ENCODE measurements at regions not wholly inside any gene's neighbourhood (a gene's known extent, or its start where the extent isn't known, plus 50 kb on each side); places are given as distances from the start of the nearest gene placed in this dataset.
"Not testable (repeated sequence)": the region's sequence is repeated elsewhere in the genome, so short reads cannot be mapped to it uniquely, and the experiment has no call there.

DNA sequence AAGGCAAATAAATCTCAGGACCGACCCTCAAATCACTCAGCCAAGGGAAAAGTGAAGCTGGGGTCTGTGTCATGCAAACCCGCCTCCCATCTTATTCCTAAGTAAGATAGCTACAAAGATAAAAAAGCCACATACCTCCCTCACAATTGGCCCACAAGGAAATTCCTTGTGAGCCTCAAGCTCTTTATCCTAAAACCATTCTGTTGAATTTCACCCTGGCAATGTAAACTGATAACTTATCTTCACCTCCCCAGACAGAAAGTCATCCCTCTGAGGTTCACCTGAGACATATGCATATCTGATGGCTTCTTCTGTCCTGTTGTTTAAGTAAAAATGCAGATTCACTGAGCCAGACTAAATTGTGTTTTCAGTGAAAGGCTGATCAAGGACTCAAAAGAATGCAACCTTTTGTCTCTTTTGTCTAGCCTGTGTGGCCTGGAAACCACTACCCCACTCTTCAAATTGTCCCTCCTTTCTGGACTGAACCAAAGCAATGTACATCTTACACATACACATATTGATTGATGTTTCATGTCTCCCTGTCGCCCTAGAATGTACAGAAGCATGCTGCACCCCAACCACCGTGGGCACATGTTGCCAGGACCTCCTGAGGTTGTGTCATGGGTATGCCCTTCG is 91.3 kb downstream of the MFAP3L start:
- H3K27me3 ChIP-seq (ENCODE audit: control insufficient read depth, insufficient read depth, low read length), result no peaks in the 10 kb centered on the region
- no peak for DNase-seq (ENCODE audit: low read depth, low spot score)
- ChIA-PET CTCF (interaction anchor here (0.6 kb wide), 1 partner anchor 17 kb away, joined by 3 read pairs; no protein-coding TSS in a partner anchor), POLR2A (no interaction called here)
- TF ChIP-seq, protein P1, sequence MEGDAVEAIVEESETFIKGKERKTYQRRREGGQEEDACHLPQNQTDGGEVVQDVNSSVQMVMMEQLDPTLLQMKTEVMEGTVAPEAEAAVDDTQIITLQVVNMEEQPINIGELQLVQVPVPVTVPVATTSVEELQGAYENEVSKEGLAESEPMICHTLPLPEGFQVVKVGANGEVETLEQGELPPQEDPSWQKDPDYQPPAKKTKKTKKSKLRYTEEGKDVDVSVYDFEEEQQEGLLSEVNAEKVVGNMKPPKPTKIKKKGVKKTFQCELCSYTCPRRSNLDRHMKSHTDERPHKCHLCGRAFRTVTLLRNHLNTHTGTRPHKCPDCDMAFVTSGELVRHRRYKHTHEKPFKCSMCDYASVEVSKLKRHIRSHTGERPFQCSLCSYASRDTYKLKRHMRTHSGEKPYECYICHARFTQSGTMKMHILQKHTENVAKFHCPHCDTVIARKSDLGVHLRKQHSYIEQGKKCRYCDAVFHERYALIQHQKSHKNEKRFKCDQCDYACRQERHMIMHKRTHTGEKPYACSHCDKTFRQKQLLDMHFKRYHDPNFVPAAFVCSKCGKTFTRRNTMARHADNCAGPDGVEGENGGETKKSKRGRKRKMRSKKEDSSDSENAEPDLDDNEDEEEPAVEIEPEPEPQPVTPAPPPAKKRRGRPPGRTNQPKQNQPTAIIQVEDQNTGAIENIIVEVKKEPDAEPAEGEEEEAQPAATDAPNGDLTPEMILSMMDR (IDR thresholded peaks at IDR 0.05; ENCODE audit: low read depth, low read length), result no peak
- no peak overlapping the region for H3K27ac ChIP-seq (ENCODE audit: low read depth, low read length)
- no peaks in the 10 kb centered on the region; the same call in 1 of the 2 replicates for H3K9me3 ChIP-seq (ENCODE audit: control insufficient read depth, insufficient read depth, low read length)
- no peak overlapping the region for H3K4me3 ChIP-seq (ENCODE audit: low read depth, low read length)

DNA sequence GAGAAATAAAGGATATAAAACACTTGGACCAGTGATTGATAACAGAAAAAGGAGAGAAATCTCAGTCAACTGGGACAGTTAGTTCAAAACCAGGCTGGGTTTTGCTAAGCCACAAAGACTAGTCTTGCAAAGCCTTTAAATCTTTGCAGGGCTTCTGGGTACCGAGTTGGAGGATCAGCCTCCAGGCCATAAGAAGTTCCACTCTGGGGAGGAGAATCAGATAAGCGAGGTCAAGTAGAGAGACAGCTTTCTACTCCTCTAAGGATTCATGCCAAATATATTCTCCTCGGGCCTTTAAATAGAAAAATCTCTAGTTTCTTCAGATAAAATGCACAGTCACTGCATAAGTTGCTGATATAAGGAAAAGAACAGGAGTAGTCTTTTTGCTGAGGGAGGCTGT is 92.7 kb downstream of the MFAP3L start:
- no peak overlapping the region for H3K4me3 ChIP-seq (ENCODE audit: low read depth, low read length)
- CTCF ChIA-PET, result no interaction called here
- no peaks in the 10 kb centered on the region for H3K27me3 ChIP-seq (ENCODE audit: control insufficient read depth, insufficient read depth, low read length)
- TF ChIP-seq, protein P1 (IDR thresholded peaks at IDR 0.05; ENCODE audit: low read depth, low read length), result no peak
- DNase-seq (ENCODE audit: low read depth, low spot score), result no peak
- POLR2A ChIA-PET, result no interaction called here
- no peak overlapping the region for H3K27ac ChIP-seq (ENCODE audit: low read depth, low read length)
- no peaks in the 10 kb centered on the region for H3K9me3 ChIP-seq (ENCODE audit: control insufficient read depth, insufficient read depth, low read length)

DNA sequence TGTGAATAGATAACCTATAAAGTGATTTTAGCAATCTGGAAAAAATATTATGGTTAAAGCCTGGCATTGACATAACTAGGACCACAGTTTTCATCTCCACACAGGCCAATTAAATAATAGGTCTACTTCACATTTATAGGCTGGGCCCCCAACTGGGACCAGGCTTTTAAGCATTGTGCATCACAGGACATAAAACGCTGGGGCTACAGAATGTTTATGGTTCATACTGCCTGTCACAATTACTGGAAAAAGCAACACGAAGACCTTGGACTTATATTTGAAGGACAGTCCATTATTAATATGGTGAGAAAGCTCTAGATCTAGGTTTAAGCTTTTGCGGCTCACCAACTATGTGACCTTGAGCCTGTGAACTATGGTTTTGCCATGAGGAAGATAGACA is 94.2 kb downstream of the MFAP3L start:
- TF ChIP-seq, protein P1 (IDR thresholded peaks at IDR 0.05; ENCODE audit: low read depth, low read length), result no peak
- Histone ChIP-seq H3K27ac (ENCODE audit: low read depth, low read length) (no peak overlapping the region), H3K27me3 (ENCODE audit: control insufficient read depth, insufficient read depth, low read length) (no peaks in the 10 kb centered on the region), H3K9me3 (ENCODE audit: control insufficient read depth, insufficient read depth, low read length) (no peaks in the 10 kb centered on the region), H3K4me3 (ENCODE audit: low read depth, low read length) (no peak overlapping the region)
- ChIA-PET POLR2A (no interaction called here), CTCF (no interaction called here)
- no peak for DNase-seq (ENCODE audit: low read depth, low spot score)

DNA sequence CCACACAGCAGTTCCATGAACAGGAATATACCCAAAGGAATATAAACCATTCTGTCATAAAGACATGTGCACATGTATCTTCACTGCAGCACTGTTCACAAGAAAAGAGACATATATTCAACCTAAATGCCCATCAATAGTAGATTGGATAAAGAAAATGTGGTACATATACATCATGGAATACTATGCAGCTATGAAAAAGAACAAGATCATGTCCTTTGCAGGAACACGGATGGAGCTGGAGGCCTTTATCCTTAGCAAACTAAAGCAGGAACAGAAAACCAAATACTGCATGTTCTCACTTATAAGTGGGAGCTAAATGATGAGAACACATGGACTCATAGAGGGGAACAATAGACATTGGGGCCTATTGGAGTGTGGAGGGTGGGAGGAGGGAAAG is 95.4 kb downstream of the MFAP3L start:
- H3K4me3 ChIP-seq (ENCODE audit: low read depth, low read length); POLR2A ChIA-PET; H3K27ac ChIP-seq (ENCODE audit: low read depth, low read length); H3K27me3 ChIP-seq (ENCODE audit: control insufficient read depth, insufficient read depth, low read length); CTCF ChIA-PET; H3K9me3 ChIP-seq (ENCODE audit: control insufficient read depth, insufficient read depth, low read length); DNase-seq (ENCODE audit: low read depth, low spot score): not testable (repeated sequence)

DNA sequence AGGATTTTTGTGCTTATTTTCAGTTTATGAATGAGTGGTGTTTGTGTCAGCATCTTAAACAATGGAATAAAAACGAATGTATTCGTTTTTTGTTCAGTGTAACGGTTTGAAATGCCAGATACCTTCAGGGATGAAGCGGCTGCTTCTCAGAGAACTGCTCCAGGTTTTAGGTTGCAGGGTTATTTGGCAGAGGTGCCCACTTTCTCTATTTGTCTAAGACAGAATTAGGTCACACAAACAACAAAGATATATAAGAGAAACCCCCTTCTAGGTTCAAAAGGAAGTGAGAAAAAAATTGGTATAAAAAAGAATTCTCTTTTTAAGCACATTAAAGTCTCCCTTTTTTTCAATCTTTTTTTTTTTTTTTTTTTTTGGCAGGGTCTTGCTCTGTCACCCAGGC is 98.9 kb downstream of the MFAP3L start:
- POLR2A ChIA-PET, result no interaction called here
- CTCF ChIA-PET, result no interaction called here

More for the DNA sequence above, 98.9 kb downstream of the MFAP3L start:
- TF ChIP-seq, protein P1 (IDR thresholded peaks at IDR 0.05; ENCODE audit: low read depth, low read length), result no peak
- no peaks in the 10 kb centered on the region for H3K9me3 ChIP-seq (ENCODE audit: control insufficient read depth, insufficient read depth, low read length)
- no peak for DNase-seq (ENCODE audit: low read depth, low spot score)
- H3K27ac ChIP-seq (ENCODE audit: low read depth, low read length), result no peak overlapping the region
- no peaks in the 10 kb centered on the region for H3K27me3 ChIP-seq (ENCODE audit: control insufficient read depth, insufficient read depth, low read length)
- no peak overlapping the region for H3K4me3 ChIP-seq (ENCODE audit: low read depth, low read length)
